ENCODE measurements at regions not wholly inside any gene's neighbourhood (a gene's known extent, or its start where the extent isn't known, plus 50 kb on each side); places are given as distances from the start of the nearest gene placed in this dataset.
"Not testable (repeated sequence)": the region's sequence is repeated elsewhere in the genome, so short reads cannot be mapped to it uniquely, and the experiment has no call there.

DNA sequence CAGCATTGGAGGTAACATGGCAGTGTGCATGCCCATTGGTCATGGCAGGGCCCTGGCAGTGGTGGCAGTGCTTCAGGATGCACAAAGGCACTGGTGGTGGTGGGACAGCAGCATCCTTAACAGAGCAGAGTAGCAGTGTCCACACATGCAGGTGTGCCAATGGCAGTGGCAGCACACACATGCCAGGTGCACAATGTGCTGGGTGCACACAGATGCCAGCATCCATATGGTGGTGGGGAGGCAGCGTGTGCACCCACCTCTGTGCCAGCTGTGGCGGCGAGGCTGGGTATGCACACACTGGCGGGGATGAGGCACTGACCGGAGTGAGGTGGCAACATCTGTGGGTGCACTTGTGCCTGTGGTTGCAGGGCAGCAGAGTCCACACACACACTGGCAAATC is 150.6 kb downstream of the SI start:
- DNase-seq (ENCODE audit: low read depth), result no peak

DNA sequence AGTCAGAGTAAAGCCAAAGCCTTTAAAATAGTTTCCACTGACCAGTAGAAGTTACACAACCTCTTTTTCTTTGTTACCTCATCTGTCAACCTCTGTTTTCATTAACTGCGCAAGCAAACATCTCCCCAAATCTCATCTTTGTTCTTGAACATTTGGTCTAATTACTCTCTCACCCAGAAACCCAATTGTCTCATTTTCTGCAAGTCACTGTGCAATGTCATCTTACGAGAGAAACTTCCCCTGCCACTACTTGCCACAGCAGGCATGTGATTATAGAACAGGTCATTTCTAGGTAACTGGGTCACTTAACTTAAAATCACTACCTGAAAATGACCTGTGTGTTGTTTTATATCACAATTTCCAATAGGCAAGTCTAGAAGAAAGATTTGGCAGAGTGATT is 159.4 kb downstream of the SI start:
- DNase-seq (ENCODE audit: low read depth), result no peak

DNA sequence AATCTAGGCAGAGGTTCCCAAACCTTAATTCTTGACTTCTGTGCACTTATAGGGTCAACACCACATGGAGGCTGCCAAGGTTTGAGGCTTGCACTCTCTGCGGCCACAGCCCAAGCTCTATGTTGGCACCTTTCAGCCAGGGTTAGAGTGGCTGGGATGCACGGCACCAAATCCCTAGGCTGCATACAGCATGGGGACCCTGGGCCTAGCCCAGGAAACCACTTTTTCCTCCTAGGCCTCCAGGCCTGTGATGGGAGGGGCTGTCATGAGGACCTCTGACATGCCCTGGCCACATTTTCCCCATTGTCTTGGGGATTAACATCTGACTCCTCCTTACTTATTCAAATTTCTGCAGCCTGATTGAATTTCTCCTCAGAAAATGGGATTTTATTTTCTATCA is 165.4 kb downstream of the SI start:
- DNase-seq (ENCODE audit: low read depth), result no peak

DNA sequence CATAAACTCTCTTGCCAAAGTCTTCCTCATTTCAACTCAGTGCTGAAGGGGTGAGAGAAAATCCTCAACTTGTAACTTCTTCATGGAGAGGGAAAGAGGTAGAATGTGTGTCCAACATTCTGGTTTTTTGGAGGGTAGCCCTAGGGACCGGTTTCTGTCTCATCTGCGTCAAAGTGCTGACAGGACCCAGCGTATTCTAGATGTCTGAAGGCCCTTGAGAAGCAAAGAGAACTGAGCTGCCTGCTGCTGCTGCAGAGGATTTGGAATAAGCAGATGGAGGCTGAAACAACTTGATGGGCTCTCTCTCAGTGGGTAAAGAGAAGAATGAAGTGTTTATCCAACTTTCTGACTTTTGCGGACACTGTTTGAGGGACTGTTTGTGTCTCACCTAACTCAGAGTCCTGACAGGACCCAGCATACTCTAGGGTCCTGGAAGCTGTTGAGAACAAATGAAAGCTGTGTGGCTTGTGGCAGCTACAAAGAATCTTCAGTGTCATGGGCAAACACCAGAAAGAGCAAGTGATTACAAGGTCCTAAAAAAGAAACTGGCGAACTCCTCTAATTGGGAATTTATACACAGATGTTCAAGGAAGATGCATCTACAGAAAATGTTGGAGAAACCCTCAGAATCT is 174.4 kb downstream of the SI start:
- no peak for DNase-seq (ENCODE audit: low read depth)

DNA sequence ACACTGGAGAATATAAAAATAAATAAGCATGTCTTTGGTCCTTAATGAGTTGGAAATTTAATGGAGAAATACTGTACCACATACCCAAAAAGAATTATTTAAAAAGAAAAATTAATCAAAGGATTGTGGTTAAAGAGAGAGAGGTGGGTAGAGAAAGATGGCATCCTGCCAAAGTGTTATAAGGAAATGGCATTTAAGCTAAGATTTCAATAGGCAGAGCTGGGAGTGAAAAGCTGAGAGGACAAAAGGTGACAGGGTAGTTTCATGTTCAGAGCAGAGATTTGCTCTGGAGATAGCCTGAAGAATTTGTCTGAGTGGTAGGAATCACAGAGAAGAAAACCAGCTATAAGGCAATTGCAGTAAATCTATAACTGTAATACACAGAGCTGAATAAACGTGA is 181.0 kb downstream of the SI start:
- DNase-seq (ENCODE audit: low read depth), result no peak

DNA sequence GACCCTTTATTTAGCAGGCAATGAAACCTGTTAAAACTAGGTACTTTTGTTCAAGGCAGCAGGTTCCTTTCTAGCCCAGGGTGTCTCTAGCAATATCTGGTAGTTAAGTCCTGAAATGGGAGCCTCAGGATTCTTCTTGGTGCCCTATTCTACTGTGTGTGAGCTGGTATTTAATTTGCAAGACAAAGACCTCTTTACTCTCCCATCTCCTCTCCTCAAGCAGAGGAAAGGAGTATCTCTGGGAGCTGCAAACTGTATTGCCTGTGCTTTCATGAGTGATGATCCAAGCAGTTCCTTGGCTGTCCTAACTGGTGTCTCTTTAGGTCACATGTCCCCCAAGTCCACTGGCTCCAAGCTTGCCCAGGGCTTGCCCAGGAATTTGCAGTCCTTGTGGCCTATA is 188.2 kb downstream of the SI start:
- no peak for DNase-seq (ENCODE audit: low read depth)

DNA sequence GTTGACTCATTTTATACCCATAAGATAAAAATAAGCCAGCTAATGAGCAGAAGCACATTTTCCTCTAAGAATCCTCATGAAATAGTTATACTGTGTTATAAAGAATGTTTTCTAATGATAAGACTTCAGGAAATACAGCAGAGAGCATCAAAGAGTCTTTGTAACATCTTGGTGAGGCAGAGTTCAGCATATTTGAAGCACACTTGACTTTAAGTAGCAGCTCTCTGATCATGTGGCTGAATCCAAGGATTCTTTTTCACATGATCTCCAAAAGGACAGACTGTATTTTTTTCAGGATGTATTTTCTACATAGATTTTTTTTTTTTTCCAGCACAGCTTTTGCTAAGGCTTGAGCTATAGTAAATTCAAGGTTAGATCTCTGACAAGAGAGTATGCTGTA is 195.1 kb downstream of the SI start:
- no peak for DNase-seq (ENCODE audit: low read depth)

DNA sequence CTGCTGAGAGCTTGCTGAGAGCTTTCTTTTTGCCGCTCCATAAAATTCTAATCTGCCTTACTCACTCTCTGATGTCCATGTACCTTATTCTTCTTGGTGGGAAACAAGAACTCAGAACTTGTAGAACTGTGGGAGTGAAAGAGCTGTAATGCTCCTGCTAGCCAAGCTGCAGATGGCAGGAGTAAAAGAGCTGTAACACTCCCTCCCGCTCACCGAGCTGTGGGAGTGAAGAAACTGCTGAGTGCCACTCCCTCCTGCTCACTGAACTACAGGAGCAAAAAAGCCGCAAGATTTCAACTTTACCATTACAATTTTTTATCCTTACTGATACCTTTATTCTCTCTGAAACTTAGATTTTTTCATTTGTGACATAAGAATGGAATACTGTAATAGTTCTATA is 199.1 kb downstream of the SI start:
- DNase-seq (ENCODE audit: low read depth), result no peak

DNA sequence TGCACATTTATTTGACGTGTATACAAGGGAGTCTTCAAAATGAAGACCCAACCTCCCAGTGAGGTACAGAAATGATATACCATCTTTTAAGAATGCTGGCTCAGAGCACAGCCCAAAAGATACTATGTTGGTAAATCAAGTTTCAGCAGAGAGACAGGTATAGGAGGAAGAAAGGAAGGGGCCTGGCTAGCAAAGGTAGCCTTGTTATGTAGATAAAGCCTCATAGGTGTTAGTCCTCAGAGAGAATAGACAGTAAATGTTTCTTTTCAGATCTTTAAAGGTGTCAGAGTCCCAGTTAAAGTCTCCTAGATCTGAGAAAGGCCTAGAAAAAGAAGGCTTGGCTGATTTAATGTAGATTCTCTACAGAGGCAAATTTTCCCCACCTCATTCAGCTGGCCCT is 213.8 kb downstream of the SI start:
- no peak for DNase-seq (ENCODE audit: low read depth)

DNA sequence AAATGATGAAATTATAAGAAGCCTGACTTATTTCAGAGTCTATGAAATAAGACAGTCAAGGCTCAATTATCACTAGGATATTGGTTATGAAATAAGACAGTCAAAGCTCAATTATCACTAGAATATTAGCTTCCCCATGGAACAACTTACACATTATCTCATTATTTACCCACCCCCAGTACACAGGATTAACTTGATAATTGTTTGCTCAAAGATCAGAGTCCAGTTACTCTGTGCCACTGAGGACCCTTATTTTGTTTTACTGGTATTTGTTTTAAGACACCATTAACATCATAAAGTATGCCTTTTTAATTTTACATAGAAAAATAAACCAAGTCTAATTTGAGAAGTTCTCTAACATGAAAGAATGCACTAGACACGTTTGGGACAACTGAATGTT is 225.4 kb downstream of the SI start:
- no peak for DNase-seq (ENCODE audit: low read depth)

DNA sequence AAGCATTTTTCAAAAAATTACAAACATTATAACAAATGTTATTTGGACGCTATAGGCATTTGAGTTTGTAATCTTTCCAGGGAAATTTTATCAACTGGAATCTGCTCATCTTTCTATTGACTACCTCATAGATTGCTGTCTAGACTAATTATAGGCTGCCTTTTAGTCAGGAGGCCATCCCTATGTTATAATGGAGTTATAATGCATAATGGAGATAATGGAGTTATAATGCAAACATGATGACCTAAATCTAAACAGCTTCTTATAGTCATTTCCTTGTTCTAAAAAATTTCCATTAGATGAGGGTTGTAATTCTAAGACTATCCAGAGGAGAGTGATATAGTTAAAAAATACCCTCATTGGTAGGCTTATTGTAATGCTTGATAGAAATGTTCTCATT is 226.4 kb downstream of the SI start:
- DNase-seq (ENCODE audit: low read depth), result no peak

DNA sequence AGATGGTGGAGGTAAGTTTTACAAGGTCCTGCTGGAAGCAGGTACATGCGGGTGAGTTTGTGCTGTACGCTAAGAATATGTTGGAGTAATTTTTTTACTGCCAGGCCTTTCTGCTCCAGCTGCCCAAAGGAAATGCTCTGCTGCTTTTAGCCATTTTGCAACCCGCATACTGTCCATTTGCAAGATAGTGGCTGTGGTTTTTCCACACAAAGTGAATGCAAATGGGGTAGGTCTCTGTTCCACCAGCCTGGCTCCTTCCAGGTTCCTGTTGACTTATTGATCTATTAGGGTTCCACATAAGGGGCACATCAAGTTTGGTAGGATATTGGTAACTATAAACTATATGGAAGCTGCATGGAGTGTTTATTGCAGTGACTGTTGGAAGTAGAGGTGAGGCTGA is 227.1 kb downstream of the SI start:
- DNase-seq (ENCODE audit: low read depth), result no peak

DNA sequence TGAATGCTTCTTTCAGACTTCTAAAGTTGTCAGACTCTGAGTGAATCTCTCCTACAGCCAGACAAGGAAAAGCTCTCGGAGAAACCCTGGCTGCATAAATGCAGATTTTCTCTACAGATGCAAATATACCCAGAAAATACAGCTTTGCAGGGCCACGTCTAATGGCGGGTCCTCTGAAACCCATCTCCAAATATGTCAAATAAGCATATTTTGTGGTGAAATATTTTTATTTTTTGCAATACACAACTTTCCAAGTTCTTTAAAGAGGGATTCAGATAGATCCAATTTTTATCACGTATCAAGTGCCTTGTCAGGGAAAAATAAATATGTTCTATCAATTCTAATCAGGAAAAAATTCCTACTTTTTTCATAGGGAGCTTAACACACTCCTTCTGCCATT is 229.4 kb downstream of the SI start:
- no peak for DNase-seq (ENCODE audit: low read depth)

DNA sequence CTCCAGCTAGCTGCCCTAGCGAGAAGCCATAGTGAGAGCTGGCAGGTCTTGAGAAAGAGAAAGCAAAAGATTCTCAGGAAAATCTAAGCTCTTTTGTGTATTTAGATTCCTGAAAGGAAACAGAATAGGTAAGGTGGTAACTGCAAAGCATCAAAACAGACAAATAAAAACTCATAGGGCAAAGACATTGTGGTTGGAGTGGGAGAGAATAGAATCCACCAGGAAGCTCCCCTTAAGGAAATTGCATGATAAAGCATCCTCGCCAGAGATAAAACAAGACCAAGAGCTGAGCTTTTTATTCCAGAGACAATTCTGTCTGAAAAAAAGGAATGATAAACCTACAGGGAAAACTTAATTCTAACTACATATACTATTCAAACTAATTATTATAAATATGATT is 232.6 kb downstream of the SI start:
- no peak for DNase-seq (ENCODE audit: low read depth)

DNA sequence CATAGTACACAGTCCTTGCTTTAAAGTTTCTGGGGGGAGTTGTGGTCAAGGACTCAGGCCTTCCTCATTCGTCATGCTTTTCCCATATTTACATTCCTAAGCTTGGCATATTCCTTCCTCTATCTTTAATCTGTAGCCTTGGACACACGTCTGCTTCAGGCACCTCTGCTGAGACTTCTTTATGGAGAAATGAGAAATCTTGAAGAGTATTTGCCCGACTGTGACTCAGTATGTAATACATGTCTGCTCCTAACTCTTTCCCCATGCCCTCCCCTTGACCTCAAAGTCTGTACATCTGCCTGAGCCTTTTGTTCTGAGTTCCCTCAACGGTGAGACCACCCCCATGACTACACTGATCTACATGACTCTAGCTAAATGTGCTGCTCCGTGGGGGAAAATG is 246.1 kb downstream of the SI start:
- DNase-seq (ENCODE audit: low read depth), result no peak

DNA sequence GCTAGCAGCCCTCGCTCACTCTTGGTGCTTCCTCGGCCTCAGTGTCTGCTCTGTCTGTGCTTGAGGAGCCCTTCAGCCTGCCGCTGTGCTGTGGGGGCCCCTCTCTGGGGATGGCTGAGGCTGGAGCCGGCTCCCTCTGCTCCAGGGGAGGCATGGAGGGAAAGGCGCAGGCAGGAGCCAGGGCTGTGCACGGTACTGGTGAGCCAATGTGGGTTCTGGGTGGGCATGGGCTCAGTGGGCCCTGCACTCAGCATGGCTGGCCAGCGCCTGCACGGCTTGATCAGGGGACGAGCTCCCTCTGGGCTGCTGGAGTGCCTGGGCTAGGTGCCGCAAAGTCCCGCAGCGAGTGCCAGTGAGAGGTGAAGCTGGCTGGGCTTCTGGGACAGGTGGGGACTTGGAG is 260.0 kb downstream of the SI start:
- DNase-seq (ENCODE audit: low read depth), result no peak

DNA sequence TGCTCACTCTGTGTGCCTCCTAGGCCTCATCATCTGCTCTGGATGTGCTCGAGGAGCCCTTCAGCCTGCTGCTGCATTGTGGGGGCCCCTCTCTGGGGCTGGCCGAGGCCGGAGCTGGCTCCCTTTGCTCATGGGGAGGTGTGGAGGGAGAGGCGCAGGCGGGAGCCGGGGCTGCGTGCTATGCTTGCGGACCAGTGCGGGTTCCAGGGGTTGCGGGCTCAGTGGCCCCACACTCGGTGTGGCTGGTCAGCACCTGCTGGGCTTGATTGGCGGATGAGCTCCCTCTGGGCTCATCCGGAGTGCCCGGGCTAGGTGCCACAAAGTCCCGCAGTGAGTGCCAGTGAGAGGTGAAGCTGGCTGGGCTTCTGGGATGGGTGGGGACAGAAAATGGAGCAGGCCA is 264.2 kb downstream of the SI start:
- no peak for DNase-seq (ENCODE audit: low read depth)

DNA sequence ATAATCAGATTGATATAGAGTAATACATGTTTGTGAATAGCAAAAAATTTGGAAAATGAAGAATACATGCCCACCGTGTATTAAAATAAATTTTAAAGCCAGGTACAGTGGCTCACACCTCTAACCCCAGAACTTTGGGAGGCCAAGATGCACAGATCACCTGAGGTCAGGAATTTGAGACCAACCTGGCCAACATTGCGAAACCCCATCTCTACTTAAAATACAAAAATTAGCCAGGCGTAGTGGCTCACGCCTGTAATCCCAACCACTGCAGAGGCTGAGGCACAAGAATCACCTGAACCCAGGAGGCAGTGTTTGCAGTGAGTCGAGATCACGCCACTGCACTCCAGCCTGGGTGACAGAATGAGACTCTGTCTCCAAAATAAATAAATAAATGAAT is 266.3 kb downstream of the SI start:
- no peak for DNase-seq (ENCODE audit: low read depth)

DNA sequence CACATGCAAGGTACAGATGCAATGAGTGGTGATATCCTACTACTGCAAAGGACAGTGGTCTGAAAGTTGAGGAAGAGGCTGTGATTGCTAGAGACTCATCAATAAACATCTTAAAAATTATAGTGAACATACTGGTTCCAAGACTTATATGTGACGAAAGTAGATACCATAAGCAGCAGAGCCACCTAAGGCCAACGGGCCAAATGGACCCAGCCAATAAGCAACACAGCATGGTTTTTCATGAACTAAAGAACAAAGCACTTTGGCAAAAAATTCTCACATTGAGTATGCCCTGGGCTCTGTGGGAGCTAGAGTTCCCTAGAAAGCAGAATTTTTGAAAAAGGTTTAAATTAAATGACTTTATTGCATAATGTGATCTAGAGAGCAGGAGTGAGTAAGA is 272.1 kb downstream of the SI start:
- no peak for DNase-seq (ENCODE audit: low read depth)

DNA sequence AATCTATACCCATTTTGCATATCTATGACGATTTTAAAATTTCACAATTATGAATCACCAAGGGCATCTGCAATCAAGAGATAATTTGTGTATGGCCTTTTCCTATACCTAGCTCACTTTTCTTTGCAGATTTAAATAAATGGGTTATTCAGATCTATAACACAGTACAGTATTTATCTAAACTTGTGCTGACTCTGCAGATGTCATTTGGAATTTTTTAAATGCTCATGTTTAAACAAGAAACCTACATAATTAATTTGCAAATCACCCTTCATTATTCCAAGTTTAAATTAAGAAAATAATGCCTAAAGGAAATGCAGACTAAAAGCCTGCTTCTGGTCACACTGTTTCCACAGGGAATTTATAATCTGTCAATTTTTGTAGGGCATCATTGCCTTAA is 284.2 kb downstream of the SI start:
- DNase-seq (ENCODE audit: low read depth), result no peak

DNA sequence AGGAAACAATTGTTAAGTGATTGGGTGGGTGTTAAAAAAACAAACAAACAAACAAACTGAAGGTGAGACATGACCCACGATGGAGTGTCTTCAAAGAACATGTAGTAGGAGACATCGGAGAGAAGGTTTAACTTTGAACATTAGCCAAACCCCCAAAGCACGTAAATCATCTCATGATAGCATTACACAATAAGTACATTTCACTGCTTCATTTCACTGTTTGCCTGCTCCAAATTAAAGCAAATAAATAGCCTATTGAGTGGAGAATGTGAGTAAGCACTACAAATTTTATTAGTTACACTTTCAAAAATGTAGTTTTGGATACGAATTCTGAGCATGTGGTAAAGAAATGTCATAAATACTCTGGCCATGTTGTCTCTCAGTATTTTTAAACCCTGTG is 287.0 kb downstream of the SI start:
- DNase-seq (ENCODE audit: low read depth), result no peak

DNA sequence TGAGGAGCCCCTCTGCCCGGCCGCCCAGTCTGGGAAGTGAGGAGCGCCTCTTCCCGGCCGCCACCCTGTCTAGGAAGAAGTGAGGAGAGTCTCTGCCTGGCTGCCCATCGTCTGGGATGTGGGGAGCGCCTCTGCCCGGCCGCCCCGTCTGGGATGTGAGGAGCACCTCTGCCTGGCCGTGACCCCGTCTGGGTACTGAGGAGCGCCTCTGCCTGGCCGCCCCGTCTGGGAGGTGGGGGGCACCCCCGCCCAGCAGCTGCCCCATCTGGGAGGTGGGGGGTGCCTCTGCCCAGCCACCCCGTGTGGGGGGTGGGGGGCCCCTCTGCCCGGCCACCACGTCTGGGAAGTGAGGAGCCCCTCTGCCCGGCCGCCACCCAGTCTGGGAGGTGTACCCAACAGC is 293.9 kb downstream of the SI start:
- not testable (repeated sequence) for DNase-seq (ENCODE audit: low read depth)

DNA sequence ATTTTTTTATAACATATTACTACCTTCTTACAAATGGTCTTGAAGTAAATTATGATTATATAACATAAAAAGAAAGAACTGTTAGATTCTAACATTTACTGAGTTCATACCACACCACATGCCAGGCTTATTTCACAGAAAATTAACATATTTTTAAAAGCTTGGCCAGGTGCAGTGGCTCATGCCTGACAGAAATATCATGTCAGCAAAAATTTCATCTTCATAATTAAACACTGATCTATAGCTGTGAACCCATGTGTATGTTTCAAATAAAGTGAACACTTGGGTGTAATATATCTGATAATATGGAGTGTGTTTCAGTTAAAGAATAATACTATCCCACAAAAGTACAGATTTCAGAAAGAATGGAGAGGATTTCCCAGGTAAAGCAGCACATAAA is 296.5 kb downstream of the SI start:
- DNase-seq (ENCODE audit: low read depth), result no peak

DNA sequence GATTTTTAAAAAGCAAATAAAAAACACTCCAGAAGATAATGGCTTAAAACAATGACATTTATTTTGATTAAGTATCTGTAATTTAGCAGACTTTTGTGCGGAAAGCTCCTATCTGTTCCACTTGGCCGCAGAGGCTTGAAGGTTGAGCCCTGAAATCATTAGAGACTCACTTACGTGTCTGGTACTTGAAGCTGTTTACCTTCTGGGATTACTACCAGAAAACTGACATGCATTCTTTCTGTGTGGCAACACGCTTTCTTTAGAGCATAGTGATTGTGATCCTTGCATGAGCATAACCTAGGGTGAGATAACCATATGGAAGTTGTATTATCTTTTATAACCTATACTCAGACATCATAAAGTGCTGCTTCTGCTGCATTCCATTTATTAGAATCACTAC is 298.5 kb downstream of the SI start:
- no peak for DNase-seq (ENCODE audit: low read depth)

DNA sequence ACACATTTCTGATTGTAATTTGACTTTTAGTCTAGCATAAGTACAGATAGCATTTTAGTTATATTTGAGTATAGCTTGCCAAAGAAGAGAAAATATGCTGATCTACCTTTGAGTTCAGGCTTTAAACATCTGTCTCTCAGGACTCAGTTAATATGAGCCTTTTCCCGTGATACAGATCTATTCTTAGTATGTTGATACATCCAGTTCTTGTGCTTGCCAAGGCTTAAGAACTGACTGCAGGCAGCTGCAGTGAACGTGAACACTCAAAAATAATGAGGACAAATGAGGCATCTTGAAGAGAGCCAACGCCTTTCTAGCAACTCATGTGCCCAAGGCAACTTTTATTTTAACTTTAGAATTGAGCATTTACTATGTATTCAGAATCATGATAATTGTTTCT is 325.5 kb downstream of the SI start:
- no peak for DNase-seq (ENCODE audit: low read depth)

Data from GM04503 (cell line).